ENCODE measurements at regions not wholly inside any gene's neighbourhood (a gene's known extent, or its start where the extent isn't known, plus 50 kb on each side); places are given as distances from the start of the nearest gene placed in this dataset.

GRCh38 chr17:62859146-62859545 is 51.0 kb upstream of the MARCHF10 start:
- H3K9me3 ChIP-seq (ENCODE audit: control insufficient read depth in 4 of 4, insufficient read depth in 3 of 4, low read length in 3 of 4): peaks cover 0 to 2% (median 0%) of the 10 kb centered on the region in 4 donors
- H3K4me3 ChIP-seq: no peak overlapping the region
- no peak for TF ChIP-seq CTCF (IDR thresholded peaks at IDR 0.05; ENCODE audit: control extremely low read depth, extremely low read depth)
- WGBS, 2 donors: 65 to 83% methylated on average over 3 of the region's 3 CpGs
- H3K27me3 ChIP-seq (ENCODE audit: control insufficient read depth in 3 of 3, insufficient read depth in 3 of 3, low read length in 2 of 3): no peaks in the 10 kb centered on the region
- H3K4me1 ChIP-seq (ENCODE audit: control insufficient read depth in 5 of 5, insufficient read depth in 5 of 5, low read length in 5 of 5): peaks cover 0 to 18% (median 1%) of the 10 kb centered on the region in 5 donors
- ATAC-seq (ENCODE audit: insufficient read depth, low FRiP score) (peak; percentile 53), DNase-seq (no peak)
- no peak overlapping the region for H3K9ac ChIP-seq (ENCODE audit: insufficient read depth in 1 of 2, low read length in 2 of 2)
- H3K27ac ChIP-seq (ENCODE audit: low read depth in 1 of 2, low read length in 1 of 2): no peak overlapping the region
- H3K36me3 ChIP-seq (ENCODE audit: control insufficient read depth in 4 of 4, insufficient read depth in 4 of 4, low read length in 4 of 4): no peaks in the 10 kb centered on the region
